H9 (cell line): ENCODE measurements at regions not wholly inside any gene's neighbourhood (a gene's known extent, or its start where the extent isn't known, plus 50 kb on each side); places are given as distances from the start of the nearest gene placed in this dataset.

Source experiments
- DNase-seq: peaks from one replicate; pipeline ENCODE4 v3.0.0-alpha.2; 2017
- H2AFZ ChIP-seq: one replicate; pipeline ENCODE4 v1.6.1; 2013; ENCODE audit warnings: mild to moderate bottlenecking, low read length, control low read depth, moderate library complexity
- H2AK5ac ChIP-seq: 2 replicates; pipeline ENCODE4 v1.6.1; 2013; ENCODE audit warnings: low read length, control low read depth, mixed read lengths; ENCODE audit not compliant: insufficient read length
- H2BK120ac ChIP-seq: one replicate; pipeline ENCODE4 v1.6.1; 2013; ENCODE audit warnings: low read depth, mild to moderate bottlenecking, low read length, control low read depth, inconsistent platforms; ENCODE audit not compliant: poor library complexity, severe bottlenecking
- H2BK12ac ChIP-seq: 2 replicates; pipeline ENCODE4 v1.6.1; 2013; ENCODE audit warnings: low read length, control low read depth, mixed read lengths, low read depth; ENCODE audit not compliant: insufficient read length
- H2BK15ac ChIP-seq: 2 replicates; pipeline ENCODE4 v1.6.1; 2013; ENCODE audit warnings: low read depth, low read length, control low read depth
- H2BK20ac ChIP-seq: one replicate; pipeline ENCODE4 v1.6.1; 2013; ENCODE audit warnings: low read depth, mild to moderate bottlenecking, low read length, control low read depth, inconsistent platforms; ENCODE audit not compliant: poor library complexity, severe bottlenecking
- H2BK5ac ChIP-seq: 2 replicates; pipeline ENCODE4 v1.6.1; 2013; ENCODE audit warnings: low read length, control low read depth, mixed read lengths; ENCODE audit not compliant: insufficient read length
- H3K14ac ChIP-seq: 2 replicates; pipeline ENCODE4 v1.6.1; 2013; ENCODE audit warnings: low read length, control low read depth; ENCODE audit not compliant: insufficient read depth
- H3K18ac ChIP-seq: 2 replicates; pipeline ENCODE4 v1.6.1; 2013; ENCODE audit warnings: low read depth, mild to moderate bottlenecking, mixed read lengths, low read length, control low read depth; ENCODE audit not compliant: insufficient read length
- H3K23ac ChIP-seq: 2 replicates; pipeline ENCODE4 v1.6.1; 2013; ENCODE audit warnings: low read length, control low read depth, mixed read lengths, low read depth; ENCODE audit not compliant: insufficient read length
- H3K23me2 ChIP-seq: 2 replicates; pipeline ENCODE4 v1.6.1; 2013; ENCODE audit warnings: low read depth, mild to moderate bottlenecking, mixed read lengths, low read length, control low read depth; ENCODE audit not compliant: insufficient read length, poor library complexity, severe bottlenecking
- H3K27ac ChIP-seq: 2 replicates; pipeline ENCODE4 v1.5.1; 2013; ENCODE audit warnings: low read length, control low read depth, mixed read lengths, low read depth; ENCODE audit not compliant: insufficient read length
- H3K27me3 ChIP-seq: 2 replicates; pipeline ENCODE4 v1.6.1; 2013; ENCODE audit warnings: low read length, control low read depth, inconsistent platforms; ENCODE audit not compliant: insufficient read depth
- H3K4ac ChIP-seq: 2 replicates; pipeline ENCODE4 v1.6.1; 2013; ENCODE audit warnings: low read depth, mild to moderate bottlenecking, control low read depth, inconsistent platforms, low read length, moderate library complexity
- H3K4me1 ChIP-seq: 2 replicates; pipeline ENCODE4 v1.6.1; 2013; ENCODE audit warnings: low read length, control low read depth, inconsistent platforms; ENCODE audit not compliant: insufficient read depth
- H3K4me2 ChIP-seq: 2 replicates; pipeline ENCODE4 v1.6.1; 2013; ENCODE audit warnings: low read length, control low read depth, mixed read lengths; ENCODE audit not compliant: insufficient read length, insufficient read depth
- H3K56ac ChIP-seq: 2 replicates; pipeline ENCODE4 v1.6.1; 2013; ENCODE audit warnings: low read depth, mild to moderate bottlenecking, mixed read lengths, low read length, control low read depth; ENCODE audit not compliant: insufficient read length
- H3K79me1 ChIP-seq: 2 replicates; pipeline ENCODE4 v1.6.1; 2013; ENCODE audit warnings: low read depth, mild to moderate bottlenecking, moderate library complexity, low read length, control low read depth, inconsistent platforms; ENCODE audit not compliant: insufficient read depth, poor library complexity, severe bottlenecking
- H3K79me2 ChIP-seq: 2 replicates; pipeline ENCODE4 v1.6.1; 2013; ENCODE audit warnings: low read length, control low read depth, inconsistent platforms; ENCODE audit not compliant: insufficient read depth
- H3K9ac ChIP-seq: 2 replicates; pipeline ENCODE4 v1.6.1; 2013; ENCODE audit warnings: low read length, control low read depth, mixed read lengths; ENCODE audit not compliant: insufficient read length; ENCODE audit errors: extremely low read depth
- H3K9me3 ChIP-seq: one replicate; pipeline ENCODE4 v1.6.1; 2013; ENCODE audit warnings: low read depth, low read length, inconsistent platforms; ENCODE audit not compliant: control insufficient read depth
- H3T11ph ChIP-seq: one replicate; pipeline ENCODE4 v1.6.1; 2013; ENCODE audit warnings: mild to moderate bottlenecking, low read length, control low read depth, inconsistent platforms
- H4K20me1 ChIP-seq: one replicate; pipeline ENCODE4 v1.6.1; 2013; ENCODE audit not compliant: control insufficient read depth, insufficient read length, insufficient read depth
- H4K5ac ChIP-seq: 2 replicates; pipeline ENCODE4 v1.6.1; 2013; ENCODE audit warnings: low read depth, mild to moderate bottlenecking, mixed read lengths, low read length, control low read depth; ENCODE audit not compliant: insufficient read length
- H4K8ac ChIP-seq: replicated peaks from 2 replicates; pipeline ENCODE4 v1.6.1; 2013; ENCODE audit warnings: low read length, control low read depth, mixed read lengths, low read depth; ENCODE audit not compliant: insufficient read length
- H4K91ac ChIP-seq: 2 replicates; pipeline ENCODE4 v1.6.1; 2013; ENCODE audit warnings: low read depth, mild to moderate bottlenecking, moderate library complexity, mixed read lengths, low read length, control low read depth; ENCODE audit not compliant: insufficient read length
- H3K27ac Mint-ChIP-seq, 3 experiments: 2 replicates in 2 of 3; 3 replicates in 1 of 3; pipeline ENCODE4 v1.8.0; 2020 to 2021; ENCODE audit warnings: mixed read lengths in 3 of 3, mild to moderate bottlenecking in 1 of 3, moderate library complexity in 1 of 3
- H3K27me3 Mint-ChIP-seq: 2 replicates; pipeline ENCODE4 v1.8.0; 2021; ENCODE audit warnings: low read depth, mild to moderate bottlenecking, moderate library complexity, mixed read lengths
- H3K36me3 Mint-ChIP-seq, 3 experiments: 2 replicates in 2 of 3; 3 replicates in 1 of 3; pipeline ENCODE4 v1.8.0; 2020 to 2021; ENCODE audit warnings: low read depth in 3 of 3, mixed read lengths in 3 of 3; ENCODE audit not compliant: insufficient read depth in 1 of 3
- H3K4me1 Mint-ChIP-seq, 2 experiments: 2 replicates each; pipeline ENCODE4 v1.8.0; 2020; ENCODE audit warnings: mixed read lengths in 2 of 2
- H3K4me3 Mint-ChIP-seq, 2 experiments: 2 replicates in 1 of 2; 3 replicates in 1 of 2; pipeline ENCODE4 v1.8.0; 2020 to 2021; ENCODE audit warnings: mild to moderate bottlenecking in 2 of 2, mixed read lengths in 2 of 2, moderate library complexity in 1 of 2
- H3K9me3 Mint-ChIP-seq, 2 experiments: 2 replicates in 1 of 2; 3 replicates in 1 of 2; pipeline ENCODE4 v1.8.0; 2020; ENCODE audit warnings: mild to moderate bottlenecking in 2 of 2, mixed read lengths in 2 of 2, moderate library complexity in 1 of 2
- CTCF ChIP-seq: fragments of 200-600 bp; sonication (generic); conservative IDR thresholded peaks from 3 replicates; pipeline ENCODE4 v1.8.0; 2021; ENCODE audit warnings: antibody characterized with exemption, mild to moderate bottlenecking
- WGBS: extraction: QIAGEN DNeasy Blood & Tissue Kit; methylation state at CpG from one replicate; pipeline ENCODE4 v1.1.7; 2013; ENCODE audit warnings: missing lambda C conversion rate, low lambda C conversion rate, mixed read lengths; ENCODE audit not compliant: insufficient read length; ENCODE audit errors: extremely low coverage; 5-methylcytosine and 5-hydroxymethylcytosine counted together

GRCh38 chr4:43234626-43235415 lies 342.3 kb downstream of the GRXCR1 start:
- no peak overlapping the region for H3K14ac ChIP-seq
- H3K79me2 ChIP-seq = no peaks in the 10 kb centered on the region
- H3K27me3 ChIP-seq = no peaks in the 10 kb centered on the region
- Mint-ChIP-seq H3K9me3 (no peaks in the 10 kb centered on the region), H3K4me3 (no peak overlapping the region), H3K27ac (no peak overlapping the region), H3K36me3 (no peaks in the 10 kb centered on the region), H3K27me3 (no peaks in the 10 kb centered on the region), H3K4me1 (peaks cover 4% of the 10 kb centered on the region in 2 experiments; a peak in 1 of 4 replicates)
- H2BK20ac ChIP-seq = no peak overlapping the region
- H3K23me2 ChIP-seq = no peaks in the 10 kb centered on the region
- H3K79me1 ChIP-seq = no peaks in the 10 kb centered on the region
- H4K5ac ChIP-seq = no peak overlapping the region
- H3T11ph ChIP-seq = no peak overlapping the region
- H2BK120ac ChIP-seq = no peak overlapping the region
- no peak overlapping the region for H2BK5ac ChIP-seq
- no peak overlapping the region for H3K18ac ChIP-seq
- H4K20me1 ChIP-seq = no peaks in the 10 kb centered on the region
- TF ChIP-seq CTCF = no peak
- no peak overlapping the region for H3K4ac ChIP-seq
- H4K91ac ChIP-seq = no peak overlapping the region
- no peak overlapping the region for H3K56ac ChIP-seq
- no peaks in the 10 kb centered on the region for H3K4me1 ChIP-seq
- H3K9me3 ChIP-seq = no peaks in the 10 kb centered on the region
- no CpG with 5 or more reads among the region's 5 CpGs for WGBS
- DNase-seq = no peak
- no peak overlapping the region for H2AK5ac ChIP-seq
- no peak overlapping the region for H3K9ac ChIP-seq
- H2BK15ac ChIP-seq = no peak overlapping the region
- H2AFZ ChIP-seq = no peak overlapping the region
- no peak overlapping the region for H3K4me2 ChIP-seq
- H2BK12ac ChIP-seq = no peak overlapping the region
- no peak overlapping the region for H3K23ac ChIP-seq
- H3K27ac ChIP-seq = no peak overlapping the region
- no peak overlapping the region for H4K8ac ChIP-seq
